VCaP (cell line): ENCODE measurements at regions not wholly inside any gene's neighbourhood (a gene's known extent, or its start where the extent isn't known, plus 50 kb on each side); places are given as distances from the start of the nearest gene placed in this dataset.

ENCODE experiments used
- H3K27ac ChIP-seq: fragments of 450-650 bp; 2 replicates; pipeline ENCODE4 v1.5.1; 2017
- TF ChIP-seq, protein P1 (sequence below): fragments of 450-650 bp; conservative IDR thresholded peaks from 2 replicates; pipeline ENCODE4 v1.5.1; 2017; ENCODE audit warnings: mild to moderate bottlenecking, moderate library complexity

DNA sequence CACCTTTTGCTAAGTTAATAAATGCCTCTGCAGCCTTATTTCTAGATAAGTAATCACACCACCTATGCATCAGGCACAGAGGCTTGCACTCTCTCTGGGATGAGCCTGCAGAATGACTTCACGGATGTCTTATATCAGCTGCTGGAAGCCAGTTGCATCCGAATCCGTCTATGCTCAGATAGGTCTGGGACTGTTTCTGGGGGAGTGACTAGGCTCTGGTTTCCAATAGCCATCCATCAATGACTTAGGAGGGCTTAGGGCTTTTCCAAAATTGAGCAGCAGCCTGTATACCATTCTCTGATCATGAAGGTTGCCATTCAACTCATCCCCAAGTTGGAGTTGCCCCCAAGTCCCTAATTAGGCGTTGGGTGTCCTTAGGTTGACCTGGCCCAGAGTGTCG lies 113.3 kb upstream of the ERCC4 start:
- no peak overlapping the region for H3K27ac ChIP-seq
- TF ChIP-seq, protein P1, sequence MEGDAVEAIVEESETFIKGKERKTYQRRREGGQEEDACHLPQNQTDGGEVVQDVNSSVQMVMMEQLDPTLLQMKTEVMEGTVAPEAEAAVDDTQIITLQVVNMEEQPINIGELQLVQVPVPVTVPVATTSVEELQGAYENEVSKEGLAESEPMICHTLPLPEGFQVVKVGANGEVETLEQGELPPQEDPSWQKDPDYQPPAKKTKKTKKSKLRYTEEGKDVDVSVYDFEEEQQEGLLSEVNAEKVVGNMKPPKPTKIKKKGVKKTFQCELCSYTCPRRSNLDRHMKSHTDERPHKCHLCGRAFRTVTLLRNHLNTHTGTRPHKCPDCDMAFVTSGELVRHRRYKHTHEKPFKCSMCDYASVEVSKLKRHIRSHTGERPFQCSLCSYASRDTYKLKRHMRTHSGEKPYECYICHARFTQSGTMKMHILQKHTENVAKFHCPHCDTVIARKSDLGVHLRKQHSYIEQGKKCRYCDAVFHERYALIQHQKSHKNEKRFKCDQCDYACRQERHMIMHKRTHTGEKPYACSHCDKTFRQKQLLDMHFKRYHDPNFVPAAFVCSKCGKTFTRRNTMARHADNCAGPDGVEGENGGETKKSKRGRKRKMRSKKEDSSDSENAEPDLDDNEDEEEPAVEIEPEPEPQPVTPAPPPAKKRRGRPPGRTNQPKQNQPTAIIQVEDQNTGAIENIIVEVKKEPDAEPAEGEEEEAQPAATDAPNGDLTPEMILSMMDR, result no peak

DNA sequence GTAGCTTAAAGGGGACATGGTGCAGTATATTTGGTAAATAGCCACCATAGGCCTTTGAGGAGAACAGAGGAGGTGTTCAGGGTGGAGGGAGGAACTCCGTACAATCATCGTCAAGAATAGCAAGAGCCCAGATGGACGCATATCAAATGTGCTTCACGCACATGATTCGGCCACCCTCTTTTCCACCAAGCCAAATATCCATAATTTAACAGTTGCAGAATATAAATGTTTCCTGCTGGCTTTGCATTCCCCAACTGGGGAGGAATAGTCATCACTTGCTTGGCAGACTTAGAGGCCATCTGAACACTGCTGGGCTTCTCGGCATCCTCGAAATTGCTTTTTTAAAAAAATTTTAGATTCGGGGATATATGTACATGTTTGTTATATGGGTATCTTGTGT lies 111.9 kb upstream of the ERCC4 start:
- TF ChIP-seq, protein P1, result no peak
- H3K27ac ChIP-seq, result no peak overlapping the region

DNA sequence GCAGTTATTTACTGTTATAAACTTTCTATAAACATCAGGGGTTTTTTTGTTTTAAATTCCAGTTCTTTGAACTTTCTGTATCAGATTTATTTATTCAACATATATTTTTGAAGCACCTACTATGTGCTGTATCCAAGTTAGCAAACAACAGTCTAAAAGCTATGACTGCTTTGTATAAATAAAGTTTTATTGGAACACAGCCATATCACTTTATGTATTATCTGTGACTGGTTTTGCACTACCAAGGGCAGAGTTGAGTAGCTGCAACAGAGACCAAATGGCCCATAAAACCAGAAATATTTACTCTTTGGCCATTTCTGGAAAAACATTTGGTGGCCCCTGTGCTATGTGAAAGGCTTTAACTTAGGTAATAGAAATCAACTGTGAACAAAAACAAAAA lies 110.2 kb upstream of the ERCC4 start:
- TF ChIP-seq, protein P1, result no peak
- no peak overlapping the region for H3K27ac ChIP-seq

DNA sequence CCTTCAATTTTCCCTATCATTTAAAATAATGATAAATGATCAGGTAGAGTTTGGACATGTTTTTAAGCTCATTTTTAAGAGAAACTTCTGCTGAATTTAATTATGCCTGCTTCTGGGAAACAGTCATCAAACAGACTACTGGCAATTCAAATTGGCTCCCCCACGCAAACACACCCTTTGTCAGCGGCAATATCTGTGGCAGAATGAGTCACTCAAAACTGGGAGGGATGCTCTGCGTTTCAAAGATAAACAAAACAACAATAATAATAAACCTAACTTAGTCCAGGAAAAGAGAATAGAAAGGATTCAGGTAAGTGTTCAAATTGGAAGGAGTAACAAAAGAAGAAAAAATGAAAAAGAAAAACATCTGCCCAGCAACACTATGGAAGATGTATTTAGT lies 108.1 kb upstream of the ERCC4 start:
- TF ChIP-seq, protein P1, result no peak
- no peak overlapping the region for H3K27ac ChIP-seq

DNA sequence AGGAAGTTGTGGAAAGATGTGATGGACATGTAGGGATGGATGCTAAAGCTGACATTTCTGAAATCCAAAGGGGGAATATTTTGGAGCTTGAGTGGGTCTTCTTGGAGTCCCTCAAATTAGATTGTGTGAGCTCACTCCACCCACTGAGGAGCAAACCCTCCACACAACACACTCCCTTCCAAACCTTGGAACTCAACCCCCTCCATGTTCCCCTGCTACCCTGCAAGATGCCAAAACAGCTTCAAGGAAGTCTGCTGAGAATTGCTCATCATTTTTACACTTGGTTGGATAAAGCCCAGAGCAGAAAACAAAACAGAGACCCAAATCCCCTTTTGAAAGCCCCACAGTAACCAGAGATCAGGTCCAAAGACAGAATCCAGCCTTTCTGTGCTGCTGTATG lies 103.3 kb upstream of the ERCC4 start:
- TF ChIP-seq, protein P1, result no peak
- no peak overlapping the region for H3K27ac ChIP-seq

DNA sequence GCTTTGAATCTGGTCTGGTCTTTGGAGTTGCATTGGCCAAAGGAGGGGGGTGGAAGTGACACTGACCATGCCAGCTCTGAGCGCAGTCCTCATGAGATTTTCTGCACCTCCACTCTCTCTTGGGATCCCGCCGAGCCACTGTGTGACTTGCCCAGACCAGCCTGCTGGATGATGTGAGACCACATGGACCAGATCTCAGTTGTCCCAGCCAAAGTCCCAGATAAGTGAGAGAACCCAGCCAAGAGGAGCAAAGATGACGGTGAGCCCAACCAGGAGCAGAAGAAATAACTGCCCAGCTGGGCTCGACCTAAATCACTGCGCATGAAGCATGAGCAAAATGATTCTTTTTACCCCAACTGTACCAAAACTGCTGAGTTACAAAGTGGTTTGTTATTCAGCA lies 96.5 kb upstream of the ERCC4 start:
- H3K27ac ChIP-seq, result no peak overlapping the region
- TF ChIP-seq, protein P1, result no peak

DNA sequence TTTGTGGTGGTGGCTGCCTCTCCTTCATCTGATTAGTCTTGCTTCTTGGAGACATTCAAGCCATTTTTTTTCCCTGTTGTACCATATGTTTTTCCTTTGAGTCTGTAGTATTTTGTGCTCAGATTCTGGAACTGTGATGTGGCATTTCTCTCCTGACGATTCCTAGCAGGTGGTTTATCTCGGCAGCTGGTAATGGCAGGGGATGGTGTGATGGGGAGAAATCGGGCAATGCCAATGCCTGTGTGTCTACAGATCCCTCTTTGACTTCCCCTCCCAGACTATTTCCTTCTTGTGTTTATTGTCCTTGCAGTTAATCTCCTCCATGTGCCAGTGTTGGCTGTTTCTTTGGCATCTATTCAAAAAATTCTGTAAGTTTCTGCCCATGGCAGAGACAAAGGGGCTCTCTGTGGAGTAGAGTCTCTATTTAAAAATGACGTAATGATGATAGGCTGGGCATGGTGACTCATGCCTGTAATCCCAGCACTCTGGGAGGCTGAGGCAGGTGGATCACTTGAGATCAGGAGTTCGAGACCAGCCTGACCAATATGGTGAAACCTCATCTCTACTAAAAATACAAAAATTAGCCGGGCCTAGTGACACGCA lies 90.2 kb upstream of the ERCC4 start:
- TF ChIP-seq, protein P1, result no peak
- H3K27ac ChIP-seq, result no peak overlapping the region
